HG03520 (cell line): ENCODE measurements at regions not wholly inside any gene's neighbourhood (a gene's known extent, or its start where the extent isn't known, plus 50 kb on each side); places are given as distances from the start of the nearest gene placed in this dataset.

Source experiments
- ATAC-seq: cut with Tn5 transposase; IDR thresholded peaks from one replicate; pipeline ENCODE4 v1.9.1; 2021; ENCODE audit warnings: mild to moderate bottlenecking, moderate library complexity; ENCODE audit not compliant: unreplicated experiment

GRCh38 chr2:212945526-212945925 is 205.9 kb downstream of the IKZF2 start:
- ATAC-seq, result no peak

GRCh38 chr2:212943351-212943750 is 208.1 kb downstream of the IKZF2 start:
- no peak for ATAC-seq

DNA sequence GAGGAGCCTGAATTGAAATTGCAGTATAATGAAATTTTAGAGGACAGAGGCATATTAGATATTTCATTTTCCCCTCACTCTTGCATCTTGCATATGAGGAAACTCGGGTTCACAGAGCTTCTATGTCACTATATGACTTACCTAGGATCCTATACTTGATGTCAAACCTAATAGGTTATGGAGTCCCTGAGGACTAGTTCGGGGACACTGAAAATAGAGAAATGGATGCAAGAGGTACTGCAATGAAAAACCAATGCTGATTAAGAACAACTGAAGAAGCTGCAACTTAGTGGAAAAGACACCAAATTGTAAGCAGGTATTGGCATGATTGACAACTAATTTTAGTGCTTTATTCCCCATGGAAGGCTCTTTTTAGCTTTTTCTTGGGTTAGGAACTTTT is 210.1 kb downstream of the IKZF2 start:
- ATAC-seq, result no peak

DNA sequence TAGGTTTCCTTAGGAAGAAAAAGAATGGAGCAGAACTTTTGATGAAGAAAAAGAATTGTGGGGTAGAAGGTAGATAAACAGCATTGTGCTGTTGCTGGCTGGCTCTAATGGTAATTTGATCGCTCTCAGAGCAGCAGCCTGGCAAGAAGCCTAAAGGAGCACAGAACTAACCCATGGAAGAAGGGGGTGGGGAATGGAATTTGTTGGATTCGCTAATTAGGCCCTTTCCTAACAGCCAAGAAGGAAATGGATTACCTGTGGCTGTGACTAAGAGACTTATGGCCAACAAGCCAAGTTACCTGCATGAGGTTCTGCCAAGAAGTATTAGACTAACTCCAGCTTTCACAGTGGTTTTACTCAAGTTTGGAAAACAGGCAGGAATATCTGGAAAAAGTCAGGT is 210.6 kb downstream of the IKZF2 start:
- ATAC-seq, result no peak

DNA sequence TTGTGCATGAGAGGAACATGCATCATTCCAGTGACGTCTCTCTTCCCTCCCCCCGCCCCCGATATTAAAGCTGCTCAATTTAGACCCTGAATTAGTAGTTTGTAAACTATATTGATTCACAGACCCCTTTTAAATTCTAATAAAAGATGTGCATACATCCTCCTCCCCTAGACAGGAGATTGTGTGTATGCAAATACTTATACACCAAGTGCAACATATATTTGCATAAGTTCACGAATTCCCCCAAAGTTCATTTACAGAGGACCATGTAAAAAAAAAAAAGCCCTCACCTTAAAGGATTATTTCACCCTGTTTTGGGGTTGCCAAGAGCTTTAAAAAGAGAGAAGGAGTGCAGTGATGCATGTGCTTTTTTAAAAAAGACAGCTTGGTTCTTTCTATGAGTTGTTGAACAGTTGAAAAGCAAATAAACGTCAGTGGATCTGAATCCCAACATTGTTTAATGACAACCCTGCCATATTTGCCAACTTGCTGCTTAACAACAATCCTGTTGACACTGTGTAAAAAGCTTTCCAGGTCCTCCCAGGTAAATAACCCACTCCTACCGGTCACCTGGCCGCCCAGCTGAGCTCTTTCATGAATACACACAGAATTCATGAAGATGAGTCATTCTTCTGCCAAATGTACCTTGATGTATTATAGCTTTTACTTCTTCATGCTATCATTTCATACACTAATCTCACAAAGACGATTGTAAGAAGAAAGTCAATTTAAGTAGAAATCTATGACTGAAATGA is 211.5 kb downstream of the IKZF2 start:
- no peak for ATAC-seq

DNA sequence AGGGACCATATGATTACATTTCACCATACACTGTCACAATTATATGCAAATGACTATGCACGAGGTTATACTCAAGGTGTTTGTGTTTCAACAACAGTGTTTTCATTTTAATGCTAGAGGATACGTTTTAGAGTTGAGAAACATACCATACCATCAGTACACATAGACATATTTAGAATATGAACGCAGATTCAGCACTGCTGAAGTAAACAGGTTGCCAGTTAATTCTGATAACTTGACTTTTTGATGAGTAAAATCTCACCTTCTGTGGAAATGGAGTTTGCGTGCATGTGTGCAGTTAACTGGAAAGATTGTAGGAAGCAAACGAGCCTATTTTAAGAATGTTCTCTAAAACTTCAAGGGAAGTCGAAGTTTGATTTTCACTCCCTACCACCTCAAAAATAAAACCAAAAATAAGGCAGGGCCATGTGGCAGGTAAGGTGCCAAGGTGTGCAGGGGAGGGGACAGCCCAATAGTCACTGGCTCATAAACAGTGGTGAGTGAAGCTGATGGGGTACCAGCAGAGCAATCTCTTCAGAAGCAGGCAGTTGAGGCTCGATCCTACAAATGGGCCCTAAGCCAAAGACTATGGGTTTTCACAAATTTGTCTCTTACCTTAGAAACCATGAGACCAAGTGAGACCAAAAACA is 213.1 kb downstream of the IKZF2 start:
- no peak for ATAC-seq

- ATAC-seq, result no peak
Measured at GRCh38 chr2:212936572-212936971, 214.8 kb downstream of the IKZF2 start.

- no peak for ATAC-seq
Measured at GRCh38 chr2:212935752-212936151, 215.7 kb downstream of the IKZF2 start.

DNA sequence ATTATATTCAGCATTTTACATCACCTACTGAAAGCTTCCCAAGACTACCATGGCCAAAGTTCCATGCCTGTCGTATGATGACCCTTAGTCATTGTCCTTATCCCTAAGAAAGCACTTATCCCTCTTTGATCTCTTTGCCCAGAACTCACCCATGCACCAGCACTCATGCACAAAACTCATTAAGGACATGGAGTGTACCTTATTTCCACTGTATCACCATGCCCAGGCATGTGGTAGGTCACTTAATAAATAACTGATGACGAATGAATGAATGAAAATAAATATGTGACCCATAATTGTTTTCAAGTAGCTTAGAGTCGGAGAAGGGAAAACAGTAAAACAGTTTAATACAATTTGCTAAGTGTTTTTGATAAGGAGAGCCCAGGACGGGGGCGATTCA is 220.1 kb downstream of the IKZF2 start:
- ATAC-seq, result no peak

- no peak for ATAC-seq
Measured at GRCh38 chr2:212930556-212931260, 220.7 kb downstream of the IKZF2 start.

DNA sequence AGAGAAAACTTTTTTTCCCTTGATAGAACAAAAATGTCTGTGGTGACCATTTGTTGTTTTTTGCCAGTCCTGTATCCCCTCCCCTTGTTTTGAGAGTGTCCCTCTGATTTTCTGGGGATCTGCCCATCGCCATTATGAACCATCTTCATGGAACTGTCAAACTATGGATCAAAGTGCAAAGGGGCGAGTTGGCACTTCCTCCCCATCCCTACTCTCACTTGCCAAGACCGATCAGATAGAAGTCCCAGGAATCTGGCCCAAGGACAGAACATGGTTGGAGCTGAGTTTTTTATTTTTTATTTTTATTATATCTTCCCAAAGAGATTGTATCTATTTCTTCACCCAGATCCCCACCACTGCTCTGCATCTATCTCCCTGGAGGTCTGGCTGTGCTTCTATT is 221.4 kb downstream of the IKZF2 start:
- no peak for ATAC-seq

DNA sequence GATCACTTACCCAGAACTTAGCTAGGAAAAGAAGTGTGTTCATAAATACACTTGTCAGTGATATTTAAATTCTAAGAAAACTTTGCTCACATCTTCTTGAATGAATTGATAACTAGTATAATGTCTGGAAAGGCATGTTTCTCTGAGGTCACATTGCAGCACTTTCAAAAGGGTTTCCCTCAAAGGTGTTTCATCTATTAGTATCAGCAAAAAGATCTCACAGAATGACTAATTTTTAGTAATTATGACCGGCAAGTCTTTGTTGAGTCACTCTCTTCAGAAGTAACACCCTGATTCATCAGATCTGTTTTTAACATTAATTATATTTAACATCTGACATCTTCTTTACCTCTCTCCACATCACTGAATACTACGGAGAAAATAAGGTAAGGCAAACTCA is 222.3 kb downstream of the IKZF2 start:
- no peak for ATAC-seq

DNA sequence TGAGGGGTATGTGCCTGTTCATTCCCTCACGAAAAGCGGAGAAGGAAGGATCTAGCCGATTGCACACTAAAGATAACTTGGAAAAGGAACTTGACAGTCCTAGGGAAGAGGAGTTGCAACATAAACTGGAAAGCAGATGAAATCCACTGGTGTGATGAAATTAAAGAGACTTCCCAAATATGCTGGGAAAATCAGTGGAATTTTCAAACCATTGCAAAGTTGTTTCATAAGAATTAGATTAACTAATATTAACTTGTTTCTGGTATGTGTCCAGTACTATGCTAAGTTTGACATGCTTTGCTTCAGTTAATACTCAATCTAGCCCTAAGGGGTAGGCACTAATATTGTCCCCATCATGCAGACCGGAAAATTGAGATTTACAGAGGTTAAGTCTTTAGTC is 222.7 kb downstream of the IKZF2 start:
- no peak for ATAC-seq

DNA sequence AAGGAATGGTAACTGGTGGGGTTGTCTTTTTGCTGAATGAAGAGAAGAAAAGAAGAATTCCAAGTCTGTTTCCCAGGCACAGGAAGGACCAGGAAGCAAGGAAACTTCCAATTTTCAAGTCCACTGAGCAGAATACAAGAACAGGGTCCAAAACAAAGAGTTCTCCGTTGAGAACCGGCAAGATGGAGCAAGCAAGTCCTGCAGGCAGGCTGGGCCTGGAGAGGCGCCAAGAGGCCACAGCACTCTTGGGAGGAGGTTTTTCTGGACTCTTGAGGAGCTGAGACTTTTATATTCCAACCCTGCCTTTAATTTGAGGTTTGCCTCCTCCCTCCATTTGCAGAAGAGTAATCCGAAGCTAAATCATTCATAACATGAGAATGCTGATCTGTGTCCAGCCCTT is 224.5 kb downstream of the IKZF2 start:
- no peak for ATAC-seq

DNA sequence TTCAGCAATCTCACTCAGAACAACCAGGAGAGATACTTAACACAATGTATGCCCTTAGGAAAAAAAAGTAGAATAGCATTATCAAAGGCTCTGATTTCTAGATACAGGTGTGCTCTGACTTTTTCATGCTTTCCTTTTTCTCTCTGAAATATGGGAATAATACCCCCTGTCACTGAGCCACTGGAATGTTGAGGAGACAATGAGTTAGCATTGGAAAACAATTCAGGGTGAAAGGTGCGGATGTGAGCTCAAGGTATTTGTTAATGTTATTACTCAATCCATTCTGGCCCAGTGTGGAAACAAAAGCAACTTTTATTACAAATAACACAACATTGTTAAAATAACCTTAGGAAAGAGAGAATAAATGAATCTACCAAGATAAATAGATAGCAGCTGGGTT is 228.0 kb downstream of the IKZF2 start:
- ATAC-seq, result no peak

DNA sequence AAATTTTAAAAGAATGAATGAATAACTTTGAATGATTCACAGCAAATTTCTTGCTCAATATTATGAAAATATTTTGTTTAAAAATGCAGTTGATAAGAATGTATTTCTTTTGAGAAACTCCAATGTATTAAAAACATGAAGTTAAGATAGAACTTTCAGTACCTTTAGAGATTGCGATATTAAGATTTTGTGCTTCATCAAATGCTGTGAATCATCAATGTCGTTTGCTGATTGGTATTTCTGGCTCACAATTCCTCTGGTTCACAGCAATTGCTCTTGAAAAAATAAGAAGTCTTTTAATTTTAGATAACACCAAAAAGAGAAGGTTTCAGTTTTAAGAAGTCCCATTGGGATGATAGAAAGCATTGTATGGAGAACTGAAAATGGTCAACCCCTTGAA is 228.7 kb downstream of the IKZF2 start:
- ATAC-seq, result no peak

DNA sequence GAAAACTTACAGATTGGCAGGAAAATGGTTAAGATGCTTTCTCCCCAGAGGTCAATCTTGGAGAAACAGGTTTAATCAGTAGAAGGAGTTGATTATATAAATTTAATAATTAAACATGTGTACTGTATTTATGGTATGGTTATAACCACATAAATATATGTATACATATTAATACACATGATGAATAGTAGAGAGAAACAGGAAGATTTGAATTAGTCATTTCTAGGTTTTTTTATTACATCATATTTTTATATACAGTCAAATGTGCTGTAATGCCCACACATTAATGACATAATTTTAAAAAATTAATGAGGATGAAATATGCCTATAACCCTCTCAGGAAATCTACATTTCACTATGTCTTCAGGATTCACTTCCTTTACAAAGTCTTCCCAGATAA is 229.7 kb downstream of the IKZF2 start:
- ATAC-seq, result no peak

DNA sequence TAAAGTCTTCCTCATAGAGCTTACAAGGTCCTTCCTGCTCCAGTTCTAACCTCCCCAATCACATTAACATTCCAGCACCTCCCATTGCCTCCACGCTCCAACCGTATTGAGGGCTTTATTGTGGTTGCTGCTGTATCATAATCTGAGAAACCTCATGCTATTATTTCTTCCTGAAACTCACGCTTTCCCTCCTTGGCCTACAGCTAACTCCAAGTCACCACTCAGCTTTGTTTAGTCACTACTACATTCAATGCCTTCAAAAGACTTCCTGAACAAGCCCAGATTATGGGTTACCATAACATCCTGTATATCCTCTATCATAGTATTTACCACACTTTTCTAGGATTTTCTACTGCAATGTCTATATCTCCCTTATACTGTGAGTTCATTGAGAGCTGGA is 230.4 kb downstream of the IKZF2 start:
- no peak for ATAC-seq

DNA sequence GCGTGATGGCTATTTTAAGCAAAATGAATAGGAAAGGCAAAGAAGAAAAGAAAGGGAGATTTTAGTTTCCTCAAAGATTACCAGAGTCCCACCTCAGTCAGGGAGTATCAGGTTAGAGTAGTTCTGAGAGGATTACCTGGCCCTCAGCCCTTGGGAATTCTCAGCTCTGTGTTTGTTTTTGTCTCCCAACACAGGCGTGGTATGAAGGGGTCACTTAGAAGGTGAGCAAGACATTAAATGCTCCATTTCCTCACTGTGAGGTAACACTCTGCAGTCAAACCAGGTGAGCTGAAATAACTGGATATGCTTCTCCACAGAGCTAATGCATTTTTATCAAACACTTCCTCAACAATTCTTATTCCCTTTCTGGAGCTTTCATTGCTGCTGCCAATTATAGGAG is 232.2 kb downstream of the IKZF2 start:
- no peak for ATAC-seq

DNA sequence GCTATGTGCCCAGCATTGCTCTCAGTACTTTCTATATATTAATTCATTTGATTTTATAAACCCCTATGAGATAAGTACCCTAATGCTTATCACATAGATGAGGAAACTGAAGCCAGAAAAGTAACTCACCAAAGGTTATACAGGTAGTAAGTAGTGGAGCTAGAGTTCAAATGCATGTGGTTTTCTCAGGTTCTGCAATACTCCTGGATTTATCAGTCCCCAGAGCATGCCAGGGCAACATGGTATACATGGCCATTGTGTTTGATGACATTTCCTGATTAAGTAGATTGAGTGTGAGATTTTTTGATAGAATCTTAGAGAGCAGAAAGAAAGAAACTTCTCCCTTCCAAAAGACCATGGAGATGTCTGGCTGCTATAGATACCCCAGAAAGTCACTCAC is 233.1 kb downstream of the IKZF2 start:
- ATAC-seq, result no peak

DNA sequence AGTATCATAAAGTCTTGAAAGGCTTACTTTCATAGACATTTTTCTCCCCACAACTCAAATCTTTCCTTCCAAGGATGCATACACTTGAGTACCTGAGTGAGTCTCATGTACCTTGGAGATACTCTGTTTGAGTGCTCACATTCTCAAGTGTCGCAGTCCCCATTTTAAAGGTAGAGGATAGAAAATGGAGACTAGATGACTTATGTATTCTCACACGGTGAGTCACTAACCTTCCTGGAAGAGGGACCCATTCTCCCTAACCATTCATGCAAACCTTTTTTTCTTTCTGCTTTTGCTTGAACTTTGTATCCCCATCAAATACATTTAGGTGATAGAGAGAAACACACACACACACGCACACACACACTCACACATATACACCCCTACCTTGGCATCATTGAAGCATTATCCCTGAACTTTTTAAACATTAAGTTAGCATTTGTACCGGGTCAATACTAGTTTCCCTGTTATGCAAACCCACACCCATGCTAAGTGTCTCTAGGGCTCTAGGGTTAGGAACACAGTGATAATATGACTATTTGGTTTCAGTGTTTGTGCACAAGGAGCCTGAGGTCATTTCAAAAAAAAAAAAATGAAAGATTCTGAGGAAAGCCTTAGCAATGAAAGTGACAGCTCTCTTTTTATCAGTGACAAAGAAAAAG is 236.2 kb downstream of the IKZF2 start:
- peak; percentile 63 for ATAC-seq

- no peak for ATAC-seq
Measured at GRCh38 chr2:212914392-212914791, 237.0 kb downstream of the IKZF2 start.
